ENCODE measurements at regions not wholly inside any gene's neighbourhood (a gene's known extent, or its start where the extent isn't known, plus 50 kb on each side); places are given as distances from the start of the nearest gene placed in this dataset.

- TF ChIP-seq REST (IDR thresholded peaks at IDR 0.05; ENCODE audit: insufficient read depth in 1 of 2, low read depth in 2 of 2, low read length in 1 of 2) (no peak), CTCF (IDR thresholded peaks at IDR 0.05) (no peak), SIN3A (IDR thresholded peaks at IDR 0.05; ENCODE audit: borderline replicate concordance, insufficient read depth, low read depth, low read length) (no peak), POLR2AphosphoS5 (IDR thresholded peaks at IDR 0.05; ENCODE audit: low read depth, low read length) (no peak)
Measured at GRCh38 chr9:26742828-26743476, 149.7 kb downstream of the CAAP1 start.
